ENCODE measurements at regions not wholly inside any gene's neighbourhood (a gene's known extent, or its start where the extent isn't known, plus 50 kb on each side); places are given as distances from the start of the nearest gene placed in this dataset.

GRCh38 chr17:77681861-77682260 is 276.6 kb upstream of the TNRC6C start:
- Histone ChIP-seq H4K5ac (ENCODE audit: insufficient read length, low read depth, low read length) (no peak overlapping the region), H2BK20ac (ENCODE audit: low read length) (no peak overlapping the region), H3K9me3 (ENCODE audit: insufficient read depth in 2 of 2, low read depth in 1 of 2, low read length in 1 of 2) (no peaks in the 10 kb centered on the region), H3K23ac (ENCODE audit: insufficient read length) (no peak overlapping the region), H3K79me1 (ENCODE audit: low read depth, low read length) (no peaks in the 10 kb centered on the region), H3K56ac (replicated peaks; ENCODE audit: insufficient read length, low read depth, low read length) (no peak overlapping the region), H4K91ac (replicated peaks; ENCODE audit: insufficient read length, low read length) (no peak overlapping the region), H3K79me2 (ENCODE audit: control insufficient read depth in 1 of 2, insufficient read depth in 2 of 2, low read length in 2 of 2) (no peaks in the 10 kb centered on the region), H3K27ac (ENCODE audit: low read depth, low read length) (no peak overlapping the region), H3K18ac (ENCODE audit: extremely low read depth, low read length) (no peak overlapping the region), H3K14ac (ENCODE audit: insufficient read length) (no peak overlapping the region), H2AFZ (ENCODE audit: low read length) (no peak overlapping the region), H4K8ac (ENCODE audit: extremely low read depth, insufficient read depth, low read length) (no peak overlapping the region), H2BK120ac (replicated peaks; ENCODE audit: low read depth, low read length) (no peak overlapping the region), H3K4me1 (replicated peaks in 1 of 4; ENCODE audit: control insufficient read depth in 3 of 4, insufficient read depth in 4 of 4, low read length in 3 of 4) (peaks cover 0 to 12% (median 1%) of the 10 kb centered on the region in 4 experiments; a peak in 3 of 7 replicates), H3K23me2 (ENCODE audit: low read depth, low read length) (peaks cover 5% of the 10 kb centered on the region; the same call in 1 of the 2 replicates), H2BK5ac (ENCODE audit: low read depth, low read length) (no peak overlapping the region), H3K4me3 (ENCODE audit: extremely low read depth in 1 of 4, insufficient read depth in 2 of 4, low read depth in 3 of 4, low read length in 4 of 4) (no peak overlapping the region), H4K20me1 (replicated peaks in 1 of 2; ENCODE audit: control insufficient read depth in 1 of 2, insufficient read depth in 2 of 2, low read length in 2 of 2) (no peaks in the 10 kb centered on the region), H2AK5ac (ENCODE audit: low read depth, low read length) (no peak overlapping the region), H3K4me2 (ENCODE audit: insufficient read depth in 1 of 2, low read depth in 2 of 2, low read length in 2 of 2) (no peak overlapping the region), H3K27me3 (replicated peaks in 1 of 4; ENCODE audit: control insufficient read depth in 3 of 4, extremely low read depth in 1 of 4, insufficient read depth in 3 of 4, low read length in 3 of 4) (no peaks in the 10 kb centered on the region; a peak in 1 of 7 replicates), H2BK15ac (ENCODE audit: low read length) (no peak overlapping the region), H3K36me3 (ENCODE audit: control insufficient read depth in 2 of 4, insufficient read depth in 4 of 4, low read length in 3 of 4) (no peaks in the 10 kb centered on the region), H3K4ac (replicated peaks; ENCODE audit: insufficient read length, low read depth, low read length) (no peak overlapping the region), H3K9ac (replicated peaks in 1 of 4; ENCODE audit: extremely low read depth in 1 of 4, low read depth in 3 of 4, low read length in 3 of 4) (no peak overlapping the region), H2BK12ac (ENCODE audit: low read depth, low read length) (no peak overlapping the region)
- no peak for TF ChIP-seq GABPA (IDR thresholded peaks at IDR 0.05; ENCODE audit: borderline replicate concordance, insufficient read depth, low read length)
- TF ChIP-seq RXRA (IDR thresholded peaks at IDR 0.05; ENCODE audit: insufficient read depth, low read depth, low read length) = no peak
- ChIA-PET POLR2A (ENCODE audit: partially characterized antibody) (no interaction called here), CTCF (ENCODE audit: partially characterized antibody) (interaction anchor here (0.6 kb wide), 1 partner anchor 89 kb away, joined by 3 read pairs; no protein-coding TSS in a partner anchor)
- WGBS, 2 experiments (ENCODE audit: extremely low coverage in 1 of 2, insufficient coverage in 1 of 2, insufficient read length in 1 of 2, insufficient replicate concordance in 2 of 2, low coverage in 1 of 2, low lambda C conversion rate in 2 of 2, missing lambda C conversion rate in 1 of 2) = 93% methylated on average over 8 of the region's 8 CpGs; no CpG with 5 or more reads in 1 of the 2 experiments
- DNase-seq (ENCODE audit: low read depth in 1 of 2, low spot score in 2 of 2) (no peak), FAIRE-seq (no peak)
